DND-41 (cell line): ENCODE measurements at regions not wholly inside any gene's neighbourhood (a gene's known extent, or its start where the extent isn't known, plus 50 kb on each side); places are given as distances from the start of the nearest gene placed in this dataset.

ENCODE experiments used
- ATAC-seq: fragments of 200-7000 bp; cut with Tn5 transposase; 3 replicates; pipeline ENCODE4 v1.9.1; 2021; ENCODE audit warnings: low read depth; ENCODE audit not compliant: insufficient read depth
- DNase-seq: peaks from one replicate; pipeline ENCODE4 v3.0.0-alpha.2; 2020
- H2AFZ ChIP-seq: 2 replicates; pipeline ENCODE4 v1.6.0; 2012; ENCODE audit warnings: low read depth, low read length
- H3K27ac ChIP-seq: 2 replicates; pipeline ENCODE4 v1.5.1; 2012; ENCODE audit warnings: low read length, inconsistent platforms
- H3K27me3 ChIP-seq: fragments of 200-600 bp; sonication (generic); 2 replicates; pipeline ENCODE4 v1.6.0; 2012; ENCODE audit warnings: low read length, mild to moderate bottlenecking, inconsistent platforms; ENCODE audit not compliant: insufficient read depth, poor library complexity
- H3K36me3 ChIP-seq: 2 replicates; pipeline ENCODE4 v1.5.1; 2012; ENCODE audit warnings: low read length, inconsistent platforms; ENCODE audit not compliant: insufficient read depth
- H3K4me1 ChIP-seq: 2 replicates; pipeline ENCODE4 v1.5.1; 2012; ENCODE audit warnings: mild to moderate bottlenecking, low read length; ENCODE audit not compliant: insufficient read depth
- H3K4me2 ChIP-seq: 2 replicates; pipeline ENCODE4 v1.6.0; 2012; ENCODE audit warnings: mild to moderate bottlenecking, moderate library complexity, low read length, inconsistent platforms; ENCODE audit not compliant: insufficient read depth
- H3K4me3 ChIP-seq, 2 experiments: fragments of 200-600 bp in 1 of 2; shearing (Covaris generic) in 1 of 2; 2 replicates each; pipeline ENCODE4 v1.5.1; 2012 to 2016; ENCODE audit warnings: inconsistent platforms in 2 of 2, low read length in 2 of 2, mild to moderate bottlenecking in 2 of 2, low read depth in 1 of 2, moderate library complexity in 1 of 2
- H3K79me2 ChIP-seq: 2 replicates; pipeline ENCODE4 v1.6.0; 2012; ENCODE audit warnings: low read length, inconsistent platforms; ENCODE audit not compliant: insufficient read depth
- H3K9ac ChIP-seq: 2 replicates; pipeline ENCODE4 v1.6.0; 2012; ENCODE audit warnings: low read depth, mild to moderate bottlenecking, inconsistent platforms, low read length, moderate library complexity
- H3K9me3 ChIP-seq: 2 replicates; pipeline ENCODE4 v1.5.1; 2012; ENCODE audit warnings: low read length, moderate library complexity, mild to moderate bottlenecking, inconsistent platforms; ENCODE audit not compliant: insufficient read depth, severe bottlenecking
- H4K20me1 ChIP-seq: 2 replicates; pipeline ENCODE4 v1.6.0; 2012; ENCODE audit warnings: low read length; ENCODE audit not compliant: insufficient read depth
- EZH2 ChIP-seq: IDR thresholded peaks from 3 replicates; pipeline ENCODE4 v1.6.1; 2012; ENCODE audit warnings: borderline replicate concordance, low read depth, mild to moderate bottlenecking, moderate library complexity, low read length, inconsistent platforms; ENCODE audit not compliant: severe bottlenecking
- TF ChIP-seq, protein P1 (sequence below): IDR thresholded peaks from 2 replicates; pipeline ENCODE4 v1.5.1; 2012; ENCODE audit warnings: borderline replicate concordance, low read length, moderate library complexity, mild to moderate bottlenecking; ENCODE audit not compliant: poor library complexity, severe bottlenecking; ENCODE audit errors: extremely low read depth

DNA sequence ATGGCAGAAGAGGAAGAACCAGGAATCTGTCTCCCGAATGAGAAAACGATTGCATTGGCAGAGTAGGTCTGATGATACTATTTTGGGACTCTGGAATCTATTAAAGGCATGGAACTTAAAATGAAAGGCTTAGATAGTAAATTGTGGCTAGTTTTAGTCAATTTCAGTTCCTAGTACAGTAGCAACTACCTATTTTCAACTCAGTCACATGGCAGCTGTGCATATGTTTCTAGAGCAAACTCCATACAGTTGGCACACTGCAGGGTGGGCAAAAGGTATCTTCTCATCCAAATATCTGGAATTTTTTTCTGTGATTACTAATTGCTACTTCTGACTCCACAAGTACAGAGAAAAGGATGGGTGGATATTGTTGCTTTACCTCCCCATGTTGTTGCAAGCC, 663.6 kb downstream of the PCDH7 start:
- H3K27me3 ChIP-seq: no peaks in the 10 kb centered on the region
- DNase-seq (no peak), ATAC-seq (no peak)
- no peaks in the 10 kb centered on the region for H3K36me3 ChIP-seq
- no peak overlapping the region for H3K9ac ChIP-seq
- no peak for TF ChIP-seq EZH2
- TF ChIP-seq, protein P1, sequence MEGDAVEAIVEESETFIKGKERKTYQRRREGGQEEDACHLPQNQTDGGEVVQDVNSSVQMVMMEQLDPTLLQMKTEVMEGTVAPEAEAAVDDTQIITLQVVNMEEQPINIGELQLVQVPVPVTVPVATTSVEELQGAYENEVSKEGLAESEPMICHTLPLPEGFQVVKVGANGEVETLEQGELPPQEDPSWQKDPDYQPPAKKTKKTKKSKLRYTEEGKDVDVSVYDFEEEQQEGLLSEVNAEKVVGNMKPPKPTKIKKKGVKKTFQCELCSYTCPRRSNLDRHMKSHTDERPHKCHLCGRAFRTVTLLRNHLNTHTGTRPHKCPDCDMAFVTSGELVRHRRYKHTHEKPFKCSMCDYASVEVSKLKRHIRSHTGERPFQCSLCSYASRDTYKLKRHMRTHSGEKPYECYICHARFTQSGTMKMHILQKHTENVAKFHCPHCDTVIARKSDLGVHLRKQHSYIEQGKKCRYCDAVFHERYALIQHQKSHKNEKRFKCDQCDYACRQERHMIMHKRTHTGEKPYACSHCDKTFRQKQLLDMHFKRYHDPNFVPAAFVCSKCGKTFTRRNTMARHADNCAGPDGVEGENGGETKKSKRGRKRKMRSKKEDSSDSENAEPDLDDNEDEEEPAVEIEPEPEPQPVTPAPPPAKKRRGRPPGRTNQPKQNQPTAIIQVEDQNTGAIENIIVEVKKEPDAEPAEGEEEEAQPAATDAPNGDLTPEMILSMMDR: no peak
- no peak overlapping the region for H3K4me2 ChIP-seq
- no peaks in the 10 kb centered on the region for H4K20me1 ChIP-seq
- H3K27ac ChIP-seq: no peak overlapping the region
- no peaks in the 10 kb centered on the region for H3K4me1 ChIP-seq
- no peak overlapping the region for H3K4me3 ChIP-seq
- H3K79me2 ChIP-seq: no peaks in the 10 kb centered on the region
- H2AFZ ChIP-seq: no peak overlapping the region
- no peaks in the 10 kb centered on the region for H3K9me3 ChIP-seq

- H3K27me3 ChIP-seq: no peaks in the 10 kb centered on the region
- H3K9me3 ChIP-seq: no peaks in the 10 kb centered on the region
- no peak overlapping the region for H3K27ac ChIP-seq
- no peak overlapping the region for H3K4me3 ChIP-seq
- H2AFZ ChIP-seq: no peak overlapping the region
- no peaks in the 10 kb centered on the region for H4K20me1 ChIP-seq
- DNase-seq (no peak), ATAC-seq (no peak)
- no peaks in the 10 kb centered on the region for H3K79me2 ChIP-seq
- H3K4me1 ChIP-seq: no peaks in the 10 kb centered on the region
- H3K9ac ChIP-seq: no peak overlapping the region
- no peaks in the 10 kb centered on the region for H3K36me3 ChIP-seq
- H3K4me2 ChIP-seq: no peak overlapping the region
- no peak for TF ChIP-seq EZH2
- TF ChIP-seq, protein P1: no peak
Measured at GRCh38 chr4:31390849-31391248, 670.7 kb downstream of the PCDH7 start.

GRCh38 chr4:31391976-31392375, 671.8 kb downstream of the PCDH7 start:
- Histone ChIP-seq H3K9me3 (no peaks in the 10 kb centered on the region), H3K4me3 (no peak overlapping the region), H3K4me1 (no peaks in the 10 kb centered on the region), H3K27me3 (no peaks in the 10 kb centered on the region), H3K27ac (no peak overlapping the region), H3K9ac (no peak overlapping the region), H3K79me2 (no peaks in the 10 kb centered on the region), H3K4me2 (no peak overlapping the region), H2AFZ (no peak overlapping the region), H4K20me1 (no peaks in the 10 kb centered on the region), H3K36me3 (no peaks in the 10 kb centered on the region)
- DNase-seq (no peak), ATAC-seq (no peak)
- TF ChIP-seq, protein P1: no peak
- no peak for TF ChIP-seq EZH2

DNA sequence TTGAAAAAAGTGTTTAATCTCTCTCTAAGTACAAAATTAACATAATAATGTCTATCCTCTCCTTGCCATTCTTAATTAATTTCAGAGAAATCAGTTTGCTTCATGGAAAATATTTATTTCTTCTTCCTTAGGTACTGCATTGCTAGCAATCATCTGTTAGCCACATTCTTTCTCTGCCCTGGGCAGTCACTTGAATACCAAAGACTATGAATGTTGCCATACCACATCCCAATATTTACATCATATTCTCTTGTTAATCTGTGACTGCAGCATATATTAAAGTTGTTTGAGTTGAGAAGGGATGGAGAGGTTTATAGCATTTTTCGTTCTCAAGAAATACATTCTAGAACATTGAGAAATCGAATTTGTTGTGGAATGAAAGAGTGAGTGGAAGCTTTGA, 672.8 kb downstream of the PCDH7 start:
- Histone ChIP-seq H3K9ac (no peak overlapping the region), H3K4me3 (no peak overlapping the region), H3K27me3 (no peaks in the 10 kb centered on the region), H3K36me3 (no peaks in the 10 kb centered on the region), H3K27ac (no peak overlapping the region), H2AFZ (no peak overlapping the region), H3K4me1 (no peaks in the 10 kb centered on the region), H3K4me2 (no peak overlapping the region), H3K9me3 (no peaks in the 10 kb centered on the region), H3K79me2 (no peaks in the 10 kb centered on the region), H4K20me1 (no peaks in the 10 kb centered on the region)
- TF ChIP-seq, protein P1: no peak
- TF ChIP-seq EZH2: no peak
- DNase-seq (no peak), ATAC-seq (no peak)
